SK-N-SH (cell line): ENCODE measurements at regions not wholly inside any gene's neighbourhood (a gene's known extent, or its start where the extent isn't known, plus 50 kb on each side); places are given as distances from the start of the nearest gene placed in this dataset.

Experiments
- CTCF ChIA-PET: fragments of 300-600, 350-600 bp; formaldehyde crosslinking; extraction: SDS; loops from one replicate; lab custom pipeline; 2021; lab: Yijun Ruan, JAX
- POLR2A ChIA-PET: fragments of 350-600 bp; sonication (Branson Sonifier 250); formaldehyde crosslinking; extraction: SDS; loops from one replicate; lab custom pipeline; 2020; ENCODE audit warnings: antibody characterized with exemption, inconsistent platforms; lab: Yijun Ruan, JAX
- DNase-seq: peaks from one replicate; pipeline ENCODE4 v3.0.0; 2012
- H2AFZ ChIP-seq: fragments of 200-600 bp; sonication (generic); 2 replicates; pipeline ENCODE4 v1.8.1; 2016; ENCODE audit warnings: antibody characterized with exemption, mild to moderate bottlenecking, low read depth
- H3F3A ChIP-seq: fragments of 200-600 bp; sonication (generic); replicated peaks from 2 replicates; pipeline ENCODE3; 2016; ENCODE audit warnings: antibody characterized with exemption, mild to moderate bottlenecking; ENCODE audit not compliant: insufficient read depth
- H3K27ac ChIP-seq, 2 experiments: fragments of 200-500 bp in 1 of 2; fragments of 200-600 bp in 1 of 2; sonication (Bioruptor generic) in 1 of 2; sonication (generic), shearing (Covaris generic) in 1 of 2; 2 replicates each; pipeline versions ENCODE4 v1.5.1 to v1.6.1; 2014 to 2016; ENCODE audit warnings: low read depth in 2 of 2, inconsistent platforms in 1 of 2, low read length in 1 of 2, mild to moderate bottlenecking in 1 of 2, mixed read lengths in 1 of 2
- H3K27me3 ChIP-seq: fragments of 200-600 bp; sonication (generic), shearing (Covaris generic); 2 replicates; pipeline ENCODE4 v1.6.1; 2016; ENCODE audit warnings: mixed run types; ENCODE audit not compliant: insufficient read depth
- H3K36me3 ChIP-seq, 2 experiments: fragments of 200-500 bp in 1 of 2; fragments of 200-600 bp in 1 of 2; sonication (Bioruptor generic) in 1 of 2; sonication (generic) in 1 of 2; replicated peaks in 1 of 2; 2 replicates each; pipeline versions ENCODE3 to v1.5.1; 2014 to 2016; ENCODE audit warnings: low read length in 1 of 2, mild to moderate bottlenecking in 1 of 2; ENCODE audit not compliant: insufficient read depth in 2 of 2, control insufficient read depth in 1 of 2
- H3K4me1 ChIP-seq, 2 experiments: fragments of 200-500 bp in 1 of 2; fragments of 200-600 bp in 1 of 2; sonication (Bioruptor generic) in 1 of 2; sonication (generic), shearing (Covaris generic) in 1 of 2; 2 replicates each; pipeline versions ENCODE4 v1.5.1 to v1.6.1; 2014 to 2016; ENCODE audit warnings: low read depth in 1 of 2, low read length in 1 of 2, mixed run types in 1 of 2; ENCODE audit not compliant: insufficient read depth in 2 of 2, control insufficient read depth in 1 of 2
- H3K4me2 ChIP-seq: fragments of 200-600 bp; sonication (generic), shearing (Covaris generic); 2 replicates; pipeline ENCODE4 v1.6.1; 2017; ENCODE audit warnings: mixed run types
- H3K4me3 ChIP-seq, 2 experiments: fragments of 200-500 bp in 1 of 2; fragments of 200-600 bp in 1 of 2; sonication (Bioruptor generic) in 1 of 2; sonication (generic), shearing (Covaris generic) in 1 of 2; 2 replicates each; pipeline versions ENCODE4 v1.5.1 to v1.8.1; 2014 to 2016; ENCODE audit warnings: low read depth in 2 of 2, inconsistent platforms in 1 of 2, low read length in 1 of 2, mild to moderate bottlenecking in 1 of 2, mixed read lengths in 1 of 2, moderate library complexity in 1 of 2
- H3K79me2 ChIP-seq: fragments of 200-600 bp; sonication (generic); 2 replicates; pipeline ENCODE4 v1.8.1; 2017; ENCODE audit warnings: mild to moderate bottlenecking; ENCODE audit not compliant: insufficient read depth
- H3K9ac ChIP-seq: fragments of 200-600 bp; sonication (generic); 2 replicates; pipeline ENCODE4 v1.6.1; 2017; ENCODE audit warnings: mixed run types
- H3K9me2 ChIP-seq: fragments of 200-600 bp; sonication (generic); 2 replicates; pipeline ENCODE4 v1.6.1; 2017; ENCODE audit warnings: mixed run types
- H3K9me3 ChIP-seq: fragments of 200-600 bp; sonication (generic); 2 replicates; pipeline ENCODE4 v1.6.1; 2017; ENCODE audit warnings: mixed run types, mild to moderate bottlenecking, moderate library complexity
- H4K20me1 ChIP-seq: fragments of 200-600 bp; sonication (generic); 2 replicates; pipeline ENCODE4 v1.6.1; 2017; ENCODE audit warnings: mild to moderate bottlenecking, mixed run types; ENCODE audit not compliant: insufficient read depth
- CTCF ChIP-seq: fragments of 200-600 bp; sonication (generic); IDR thresholded peaks from 2 replicates; pipeline ENCODE4 v1.6.1; 2017; ENCODE audit warnings: antibody characterized with exemption, mild to moderate bottlenecking, moderate library complexity
- ELF1 ChIP-seq: IDR thresholded peaks from 2 replicates; pipeline ENCODE4 v1.4.0; 2012
- EP300 ChIP-seq, 2 experiments: IDR thresholded peaks; 2 replicates each; pipeline versions ENCODE4 v1.4.0 to v1.6.1; 2012; ENCODE audit warnings: borderline replicate concordance in 1 of 2, low read depth in 1 of 2, low read length in 1 of 2
- EZH2phosphoT487 ChIP-seq: fragments of 200-600 bp; sonication (generic); IDR thresholded peaks from 2 replicates; pipeline ENCODE4 v1.6.1; 2017; ENCODE audit warnings: low read depth, mixed run types, mild to moderate bottlenecking, antibody characterized with exemption, moderate library complexity, borderline replicate concordance
- FOSL2 ChIP-seq: IDR thresholded peaks from 2 replicates; pipeline ENCODE4 v1.4.0; 2012; ENCODE audit warnings: low read depth, mild to moderate bottlenecking, moderate library complexity, borderline replicate concordance
- FOXJ3 ChIP-seq: sonication (generic); formaldehyde crosslinking; IDR thresholded peaks from 2 replicates; pipeline ENCODE4 v1.5.1; 2020; ENCODE audit warnings: mild to moderate bottlenecking, missing genetic modification reagents
- FOXM1 ChIP-seq: IDR thresholded peaks from 2 replicates; pipeline ENCODE4 v1.4.0; 2012; ENCODE audit warnings: low read depth, mild to moderate bottlenecking
- GABPA ChIP-seq: IDR thresholded peaks from 2 replicates; pipeline ENCODE4 v1.4.0; 2012; ENCODE audit warnings: low read depth, mild to moderate bottlenecking
- GATA2 ChIP-seq: sonication (generic); formaldehyde crosslinking; IDR thresholded peaks from 2 replicates; pipeline ENCODE4 v1.5.0; 2020; ENCODE audit warnings: mild to moderate bottlenecking, missing genetic modification reagents
- JUND ChIP-seq: IDR thresholded peaks from 2 replicates; pipeline ENCODE4 v1.4.0; 2012
- MAX ChIP-seq: IDR thresholded peaks from 2 replicates; pipeline ENCODE4 v1.4.0; 2012; ENCODE audit warnings: low read depth
- NFIC ChIP-seq: IDR thresholded peaks from 2 replicates; pipeline ENCODE4 v1.4.0; 2012; ENCODE audit warnings: borderline replicate concordance
- NRF1 ChIP-seq: IDR thresholded peaks from 2 replicates; pipeline ENCODE4 v1.6.1; 2012; ENCODE audit warnings: low read depth, mild to moderate bottlenecking, low read length
- PBX3 ChIP-seq: IDR thresholded peaks from 2 replicates; pipeline ENCODE4; 2012
- POLR2AphosphoS5 ChIP-seq: IDR thresholded peaks from 2 replicates; pipeline ENCODE4 v1.6.1; 2012; ENCODE audit warnings: low read depth, low read length
- RCOR1 ChIP-seq: fragments of 150-350 bp; IDR thresholded peaks from 2 replicates; pipeline ENCODE4 v1.6.1; 2017; ENCODE audit warnings: antibody characterized with exemption, low read length
- RXRA ChIP-seq: IDR thresholded peaks from 2 replicates; pipeline ENCODE4 v1.4.0; 2012; ENCODE audit warnings: low read depth, mild to moderate bottlenecking, borderline replicate concordance
- SIN3A ChIP-seq: IDR thresholded peaks from 2 replicates; pipeline ENCODE4 v1.6.1; 2012; ENCODE audit warnings: low read depth, mild to moderate bottlenecking, low read length, moderate library complexity, borderline replicate concordance
- SMC3 ChIP-seq: IDR thresholded peaks from 2 replicates; pipeline ENCODE4 v1.6.1; 2012; ENCODE audit warnings: low read depth, low read length, improper control_type of control experiment
- TCF12 ChIP-seq: IDR thresholded peaks from 2 replicates; pipeline ENCODE4 v1.4.0; 2012
- TEAD4 ChIP-seq: IDR thresholded peaks from 2 replicates; pipeline ENCODE4 v1.4.0; 2012; ENCODE audit warnings: mild to moderate bottlenecking, borderline replicate concordance; ENCODE audit not compliant: insufficient read depth
- YY1 ChIP-seq: IDR thresholded peaks from 2 replicates; pipeline ENCODE4 v1.4.0; 2012; ENCODE audit warnings: low read depth, mild to moderate bottlenecking
- WGBS: methylation state at CpG from one replicate; pipeline ENCODE4 v1.1.6; 2017; ENCODE audit warnings: low lambda C conversion rate; 5-methylcytosine and 5-hydroxymethylcytosine counted together

GRCh38 chr5:85458319-85458718 lies 1073.6 kb upstream of the EDIL3 start:
- H3K27ac ChIP-seq: no peak overlapping the region
- TF ChIP-seq TEAD4: no peak
- no peak for TF ChIP-seq GABPA
- TF ChIP-seq YY1: no peak
- no peak for TF ChIP-seq GATA2 (CRISPR knock-in tag)
- TF ChIP-seq SIN3A: no peak
- no peak for TF ChIP-seq EP300 (IDR thresholded peaks at IDR 0.05; ENCODE audit: borderline replicate concordance in 1 of 2, low read depth in 1 of 2, low read length in 1 of 2)
- no peak for TF ChIP-seq FOSL2
- TF ChIP-seq FOXJ3 (CRISPR knock-in tag): no peak
- no peak for TF ChIP-seq PBX3
- no peak for TF ChIP-seq RCOR1
- no peak for TF ChIP-seq MAX
- no peak for TF ChIP-seq FOXM1
- no peak for TF ChIP-seq NRF1
- TF ChIP-seq EZH2phosphoT487: no peak
- TF ChIP-seq JUND: no peak
- no peak for TF ChIP-seq ELF1
- TF ChIP-seq CTCF: no peak
- no peak for TF ChIP-seq TCF12
- no peak for TF ChIP-seq RXRA
- DNase-seq: no peak
- ChIA-PET CTCF (no interaction called here), POLR2A (no interaction called here)
- H3K9me3 ChIP-seq: no peaks in the 10 kb centered on the region
- no peaks in the 10 kb centered on the region for H4K20me1 ChIP-seq
- no peak overlapping the region for H3K4me2 ChIP-seq
- no peaks in the 10 kb centered on the region for H3K9me2 ChIP-seq
- no peaks in the 10 kb centered on the region for H3K36me3 ChIP-seq
- H3K79me2 ChIP-seq: no peaks in the 10 kb centered on the region
- H3F3A ChIP-seq: no peaks in the 10 kb centered on the region
- no peaks in the 10 kb centered on the region for H3K27me3 ChIP-seq
- no peaks in the 10 kb centered on the region for H3K4me1 ChIP-seq
- WGBS: 2% methylated on average over 2 of the region's 2 CpGs
- H3K9ac ChIP-seq: no peak overlapping the region
- no peak overlapping the region for H2AFZ ChIP-seq
- no peak overlapping the region for H3K4me3 ChIP-seq

GRCh38 chr5:85462957-85463356 lies 1078.3 kb upstream of the EDIL3 start:
- H3K27me3 ChIP-seq: no peaks in the 10 kb centered on the region
- no peak overlapping the region for H3K27ac ChIP-seq
- no peak for DNase-seq
- WGBS: 13% methylated on average over 1 of the region's 1 CpG
- POLR2A ChIA-PET: no interaction called here
- H3K9ac ChIP-seq: no peak overlapping the region
- no peaks in the 10 kb centered on the region for H3K36me3 ChIP-seq
- no peaks in the 10 kb centered on the region for H3K79me2 ChIP-seq
- TF ChIP-seq CTCF: no peak
- no peak for TF ChIP-seq JUND
- TF ChIP-seq POLR2AphosphoS5: no peak
- no peak for TF ChIP-seq GABPA
- no peak for TF ChIP-seq SMC3
- TF ChIP-seq NFIC: no peak
- no peaks in the 10 kb centered on the region for H4K20me1 ChIP-seq
- no peak overlapping the region for H3K4me3 ChIP-seq
- no peaks in the 10 kb centered on the region for H3K9me2 ChIP-seq
- CTCF ChIA-PET: no interaction called here
- H3K9me3 ChIP-seq: no peaks in the 10 kb centered on the region
- H2AFZ ChIP-seq: no peak overlapping the region
- no peaks in the 10 kb centered on the region for H3F3A ChIP-seq
- no peak overlapping the region for H3K4me2 ChIP-seq
- H3K4me1 ChIP-seq: no peaks in the 10 kb centered on the region
